OCI-LY3 (cell line): ENCODE measurements at regions not wholly inside any gene's neighbourhood (a gene's known extent, or its start where the extent isn't known, plus 50 kb on each side); places are given as distances from the start of the nearest gene placed in this dataset.
"Not testable (repeated sequence)": the region's sequence is repeated elsewhere in the genome, so short reads cannot be mapped to it uniquely, and the experiment has no call there.

ENCODE experiments used
- H2AFZ ChIP-seq: fragments of 200-600, 300-600 bp; shearing (Covaris generic); 2 replicates; pipeline ENCODE4 v1.6.0; 2014; ENCODE audit warnings: antibody characterized with exemption, low read depth, low read length
- H3K27ac ChIP-seq: fragments of 200-600, 300-600 bp; sonication (generic); 2 replicates; pipeline ENCODE4 v1.5.1; 2014; ENCODE audit warnings: mild to moderate bottlenecking, low read length, moderate library complexity, mixed read lengths
- H3K27me3 ChIP-seq: fragments of 200-600, 300-600 bp; sonication (generic); 2 replicates; pipeline ENCODE4 v1.6.1; 2014; ENCODE audit warnings: low read depth, low read length, mixed read lengths
- H3K36me3 ChIP-seq: fragments of 200-600, 300-600 bp; sonication (generic); replicated peaks from 2 replicates; pipeline ENCODE3; 2014; ENCODE audit warnings: low read depth, low read length, mixed read lengths
- H3K4me1 ChIP-seq: fragments of 300-600, 200-600 bp; sonication (generic); 2 replicates; pipeline ENCODE4 v1.6.1; 2014; ENCODE audit warnings: low read length, mixed read lengths
- H3K4me2 ChIP-seq: fragments of 200-600, 300-600 bp; sonication (generic); 2 replicates; pipeline ENCODE4 v1.6.1; 2014; ENCODE audit warnings: low read length, mixed read lengths
- H3K4me3 ChIP-seq: fragments of 300-600, 200-600 bp; sonication (generic); 2 replicates; pipeline ENCODE4 v1.5.1; 2014; ENCODE audit warnings: antibody characterized with exemption, mild to moderate bottlenecking, low read length, moderate library complexity
- H3K79me2 ChIP-seq: fragments of 300-600, 200-600 bp; shearing (Covaris generic); 2 replicates; pipeline ENCODE4 v1.6.1; 2014; ENCODE audit warnings: mild to moderate bottlenecking, low read length, mixed read lengths
- H3K9ac ChIP-seq: fragments of 300-600, 200-600 bp; shearing (Covaris generic); 2 replicates; pipeline ENCODE4 v1.6.0; 2014; ENCODE audit warnings: mild to moderate bottlenecking, low read length, moderate library complexity
- H3K9me3 ChIP-seq: fragments of 200-600, 300-600 bp; shearing (Covaris generic); 2 replicates; pipeline ENCODE4 v1.6.1; 2014; ENCODE audit warnings: low read length, mixed read lengths; ENCODE audit not compliant: insufficient read depth
- H4K20me1 ChIP-seq: fragments of 200-600, 300-600 bp; sonication (generic); 2 replicates; pipeline ENCODE4 v1.6.1; 2016; ENCODE audit warnings: low read length, mixed read lengths; ENCODE audit not compliant: insufficient read depth

- peak overlapping the region; percentile 47 for H3K4me3 ChIP-seq
- not testable (repeated sequence) for H4K20me1 ChIP-seq, H3K27me3 ChIP-seq, H3K36me3 ChIP-seq, H2AFZ ChIP-seq, H3K9me3 ChIP-seq, H3K4me1 ChIP-seq, H3K9ac ChIP-seq, H3K27ac ChIP-seq, H3K79me2 ChIP-seq, H3K4me2 ChIP-seq
Observed at GRCh38 chr1:144322598-144322997, 50.8 kb downstream of the PPIAL4E start.
